ENCODE measurements at regions not wholly inside any gene's neighbourhood (a gene's known extent, or its start where the extent isn't known, plus 50 kb on each side); places are given as distances from the start of the nearest gene placed in this dataset.

- DNase-seq (ENCODE audit: extremely low spot score, unreplicated experiment) = no peak
- H3K27me3 Mint-ChIP-seq (ENCODE audit: unreplicated experiment) = no peaks in the 10 kb centered on the region
- no peak overlapping the region for H3K4me3 Mint-ChIP-seq (ENCODE audit: unreplicated experiment)
- H3K4me1 Mint-ChIP-seq (ENCODE audit: unreplicated experiment) = peaks cover 18% of the 10 kb centered on the region
- no peaks in the 10 kb centered on the region for H3K9me3 Mint-ChIP-seq (ENCODE audit: unreplicated experiment)
- H3K36me3 Mint-ChIP-seq (ENCODE audit: unreplicated experiment) = no peaks in the 10 kb centered on the region
- no peak for TF ChIP-seq CTCF (IDR thresholded peaks at IDR 0.05)
- no peak overlapping the region for H3K27ac Mint-ChIP-seq (ENCODE audit: unreplicated experiment)
Observed at GRCh38 chr7:84813376-84813775, 373.5 kb downstream of the SEMA3D start.

GRCh38 chr7:84812021-84812420 is 374.8 kb downstream of the SEMA3D start:
- H3K27ac Mint-ChIP-seq (ENCODE audit: unreplicated experiment) = no peak overlapping the region
- H3K4me3 Mint-ChIP-seq (ENCODE audit: unreplicated experiment) = no peak overlapping the region
- peaks cover 2% of the 10 kb centered on the region for H3K9me3 Mint-ChIP-seq (ENCODE audit: unreplicated experiment)
- TF ChIP-seq CTCF (IDR thresholded peaks at IDR 0.05) = no peak
- DNase-seq (ENCODE audit: extremely low spot score, unreplicated experiment) = no peak
- no peaks in the 10 kb centered on the region for H3K36me3 Mint-ChIP-seq (ENCODE audit: unreplicated experiment)
- H3K27me3 Mint-ChIP-seq (ENCODE audit: unreplicated experiment) = no peaks in the 10 kb centered on the region
- H3K4me1 Mint-ChIP-seq (ENCODE audit: unreplicated experiment) = peaks cover 18% of the 10 kb centered on the region

GRCh38 chr7:84811362-84811761 is 375.5 kb downstream of the SEMA3D start:
- TF ChIP-seq CTCF (IDR thresholded peaks at IDR 0.05) = no peak
- no peak for DNase-seq (ENCODE audit: extremely low spot score, unreplicated experiment)
- H3K27ac Mint-ChIP-seq (ENCODE audit: unreplicated experiment) = peak overlapping the region; percentile 48
- peak overlapping the region; percentile 5 for H3K4me3 Mint-ChIP-seq (ENCODE audit: unreplicated experiment)
- no peaks in the 10 kb centered on the region for H3K27me3 Mint-ChIP-seq (ENCODE audit: unreplicated experiment)
- no peaks in the 10 kb centered on the region for H3K36me3 Mint-ChIP-seq (ENCODE audit: unreplicated experiment)
- peaks cover 18% of the 10 kb centered on the region for H3K4me1 Mint-ChIP-seq (ENCODE audit: unreplicated experiment)
- H3K9me3 Mint-ChIP-seq (ENCODE audit: unreplicated experiment) = peaks cover 4% of the 10 kb centered on the region

- DNase-seq (ENCODE audit: extremely low spot score, unreplicated experiment) = no peak
- no peak for TF ChIP-seq CTCF (IDR thresholded peaks at IDR 0.05)
- no peaks in the 10 kb centered on the region for H3K36me3 Mint-ChIP-seq (ENCODE audit: unreplicated experiment)
- H3K27ac Mint-ChIP-seq (ENCODE audit: unreplicated experiment) = no peak overlapping the region
- peaks cover 7% of the 10 kb centered on the region for H3K9me3 Mint-ChIP-seq (ENCODE audit: unreplicated experiment)
- H3K4me3 Mint-ChIP-seq (ENCODE audit: unreplicated experiment) = no peak overlapping the region
- no peaks in the 10 kb centered on the region for H3K27me3 Mint-ChIP-seq (ENCODE audit: unreplicated experiment)
- peaks cover 18% of the 10 kb centered on the region for H3K4me1 Mint-ChIP-seq (ENCODE audit: unreplicated experiment)
Observed at GRCh38 chr7:84809877-84810276, 377.0 kb downstream of the SEMA3D start.

GRCh38 chr7:84803979-84804378 is 382.9 kb downstream of the SEMA3D start:
- Mint-ChIP-seq H3K27ac (ENCODE audit: unreplicated experiment) (no peak overlapping the region), H3K4me3 (ENCODE audit: unreplicated experiment) (no peak overlapping the region), H3K9me3 (ENCODE audit: unreplicated experiment) (peaks cover 7% of the 10 kb centered on the region), H3K4me1 (ENCODE audit: unreplicated experiment) (peaks cover 6% of the 10 kb centered on the region), H3K36me3 (ENCODE audit: unreplicated experiment) (no peaks in the 10 kb centered on the region), H3K27me3 (ENCODE audit: unreplicated experiment) (no peaks in the 10 kb centered on the region)
- DNase-seq (ENCODE audit: extremely low spot score, unreplicated experiment) = no peak
- no peak for TF ChIP-seq CTCF (IDR thresholded peaks at IDR 0.05)

Data from osteocyte (in vitro differentiated cells).